Subcutaneous abdominal adipose tissue (tissue), 5 donors: ENCODE measurements at regions not wholly inside any gene's neighbourhood (a gene's known extent, or its start where the extent isn't known, plus 50 kb on each side); places are given as distances from the start of the nearest gene placed in this dataset.
"Not testable (repeated sequence)": the region's sequence is repeated elsewhere in the genome, so short reads cannot be mapped to it uniquely, and the experiment has no call there.

Experiments
- H3K27ac ChIP-seq: one replicate; pipeline ENCODE4 v1.7.0; 2013; ENCODE audit warnings: low read depth, mild to moderate bottlenecking, inconsistent platforms, low read length, moderate library complexity
- H3K27me3 ChIP-seq, 5 donors: one replicate each; pipeline ENCODE4 v1.7.0; 2013; ENCODE audit warnings: low read length in 5 of 5, inconsistent platforms in 1 of 5; ENCODE audit not compliant: control insufficient read depth in 5 of 5, insufficient read depth in 4 of 5
- H3K36me3 ChIP-seq, 5 donors: one replicate each; pipeline ENCODE4 v1.7.0; 2013; ENCODE audit warnings: low read length in 5 of 5; ENCODE audit not compliant: control insufficient read depth in 5 of 5, insufficient read depth in 5 of 5
- H3K4me1 ChIP-seq, 5 donors: one replicate each; pipeline ENCODE4 v1.7.0; 2013; ENCODE audit warnings: low read length in 5 of 5, mild to moderate bottlenecking in 3 of 5, moderate library complexity in 1 of 5; ENCODE audit not compliant: control insufficient read depth in 5 of 5, insufficient read depth in 5 of 5
- H3K4me3 ChIP-seq, 5 donors: one replicate each; pipeline ENCODE4 v1.7.0; 2013; ENCODE audit warnings: low read length in 5 of 5, low read depth in 1 of 5
- H3K9ac ChIP-seq, 5 donors: one replicate each; pipeline ENCODE4 v1.7.0; 2013; ENCODE audit warnings: low read length in 5 of 5, mild to moderate bottlenecking in 4 of 5, moderate library complexity in 3 of 5
- H3K9me3 ChIP-seq, 5 donors: one replicate each; pipeline ENCODE4 v1.7.0; 2013; ENCODE audit warnings: low read length in 5 of 5; ENCODE audit not compliant: control insufficient read depth in 5 of 5
- donor health status: healthy.
- donor health status: healthy.
- donor health status: healthy.
- donor health status: healthy.
- donor health status: healthy.

- Histone ChIP-seq H3K4me3 (no peak overlapping the region), H3K36me3 (no peaks in the 10 kb centered on the region), H3K9ac (no peak overlapping the region), H3K27me3 (no peaks in the 10 kb centered on the region), H3K9me3 (no peaks in the 10 kb centered on the region), H3K4me1 (no peaks in the 10 kb centered on the region), H3K27ac (no peak overlapping the region)
These were observed 104.8 kb downstream of the GJA1 start for GRCh38 chr6:121540210-121540609.

DNA sequence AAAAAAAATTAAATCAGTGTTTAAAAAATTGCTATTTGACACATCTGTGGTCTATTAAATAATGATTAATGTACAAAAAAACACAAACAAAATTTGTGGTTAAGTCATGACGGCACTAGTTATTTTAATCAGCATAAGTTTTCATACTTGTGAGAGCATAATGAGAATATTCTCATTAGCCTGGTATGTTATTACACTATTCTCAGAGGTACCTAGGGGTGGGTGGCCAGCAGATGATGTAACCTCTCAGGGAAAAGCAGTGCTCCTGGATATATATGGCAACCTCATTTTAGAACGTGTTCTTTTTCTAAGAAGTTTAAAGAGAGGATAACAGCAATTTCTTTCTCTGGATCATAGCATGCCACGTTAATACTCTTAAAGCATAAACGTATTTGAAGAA, 109.2 kb downstream of the GJA1 start:
- no peak overlapping the region for H3K27ac ChIP-seq
- H3K9me3 ChIP-seq = no peaks in the 10 kb centered on the region
- no peaks in the 10 kb centered on the region for H3K27me3 ChIP-seq
- H3K4me1 ChIP-seq = peaks cover 0 to 12% (median 0%) of the 10 kb centered on the region in 5 donors
- H3K4me3 ChIP-seq = no peak overlapping the region
- no peaks in the 10 kb centered on the region for H3K36me3 ChIP-seq
- H3K9ac ChIP-seq = no peak overlapping the region

- H3K9ac ChIP-seq = no peak overlapping the region
- peaks cover 0 to 12% (median 0%) of the 10 kb centered on the region in 5 donors for H3K4me1 ChIP-seq
- H3K36me3 ChIP-seq = no peaks in the 10 kb centered on the region
- peak overlapping the region; percentile 15 for H3K27ac ChIP-seq
- no peak overlapping the region for H3K4me3 ChIP-seq
- no peaks in the 10 kb centered on the region for H3K27me3 ChIP-seq
- no peaks in the 10 kb centered on the region for H3K9me3 ChIP-seq
These were observed 112.7 kb downstream of the GJA1 start for GRCh38 chr6:121548131-121548530.

GRCh38 chr6:121549736-121550135, 114.3 kb downstream of the GJA1 start:
- no peaks in the 10 kb centered on the region for H3K36me3 ChIP-seq
- no peak overlapping the region for H3K4me3 ChIP-seq
- no peak overlapping the region for H3K9ac ChIP-seq
- no peaks in the 10 kb centered on the region for H3K27me3 ChIP-seq
- H3K4me1 ChIP-seq = peaks cover 0 to 12% (median 0%) of the 10 kb centered on the region in 5 donors
- H3K9me3 ChIP-seq = no peaks in the 10 kb centered on the region
- no peak overlapping the region for H3K27ac ChIP-seq

DNA sequence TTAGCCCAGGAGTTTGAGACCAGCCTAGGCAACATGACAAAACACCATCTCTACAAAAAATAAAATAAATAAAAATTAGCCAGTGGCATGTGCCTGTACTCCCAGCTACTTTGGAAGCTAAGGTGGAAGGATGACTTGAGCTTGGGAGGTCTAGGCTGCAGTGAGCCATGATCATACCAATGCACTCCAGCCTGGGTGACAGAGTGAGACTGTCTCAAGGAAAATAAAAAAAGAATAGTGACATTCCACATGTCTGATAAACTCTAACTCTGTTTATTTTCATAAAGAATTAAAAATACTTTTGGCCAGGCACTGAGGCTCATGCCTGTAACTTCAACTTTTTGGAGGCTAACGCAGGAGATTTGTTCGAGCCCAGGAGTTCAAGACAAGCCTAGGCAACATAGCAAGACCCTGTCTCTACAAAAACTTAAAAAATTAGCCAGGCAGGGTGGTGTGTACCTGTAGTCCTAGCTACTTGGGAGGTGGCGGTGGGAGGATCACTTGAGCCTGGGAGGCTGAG, 115.1 kb downstream of the GJA1 start:
- H3K9ac ChIP-seq = no peak overlapping the region
- H3K4me3 ChIP-seq = no peak overlapping the region
- no peak overlapping the region for H3K27ac ChIP-seq
- H3K9me3 ChIP-seq = no peaks in the 10 kb centered on the region
- H3K4me1 ChIP-seq = peaks cover 0 to 12% (median 0%) of the 10 kb centered on the region in 5 donors
- no peaks in the 10 kb centered on the region for H3K36me3 ChIP-seq
- no peaks in the 10 kb centered on the region for H3K27me3 ChIP-seq

- Histone ChIP-seq H3K36me3 (no peaks in the 10 kb centered on the region), H3K9me3 (no peaks in the 10 kb centered on the region), H3K4me3 (no peak overlapping the region), H3K27me3 (no peaks in the 10 kb centered on the region), H3K4me1 (no peaks in the 10 kb centered on the region), H3K9ac (no peak overlapping the region), H3K27ac (no peak overlapping the region)
These were observed 119.8 kb downstream of the GJA1 start for GRCh38 chr6:121555201-121555600.

DNA sequence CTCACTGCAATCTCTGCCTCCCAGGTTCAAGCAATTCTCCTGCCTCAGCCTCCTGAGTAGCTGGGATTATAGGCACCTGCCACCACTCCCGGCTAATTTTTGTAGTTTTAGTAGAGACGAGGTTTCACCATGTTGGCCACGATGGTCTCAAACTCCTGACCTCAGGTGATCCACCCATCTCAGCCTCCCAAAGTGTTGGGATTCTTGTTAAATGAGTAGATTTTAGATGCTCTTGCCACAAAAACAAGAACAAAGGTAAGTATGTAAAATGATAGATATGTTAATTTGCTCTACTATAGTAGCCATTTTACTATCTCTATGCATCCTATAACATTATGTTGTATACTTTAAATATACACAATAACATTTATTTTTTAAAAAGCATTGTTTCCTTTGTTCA, 120.7 kb downstream of the GJA1 start:
- H3K36me3 ChIP-seq, H3K27ac ChIP-seq, H3K9me3 ChIP-seq, H3K27me3 ChIP-seq, H3K4me3 ChIP-seq, H3K9ac ChIP-seq, H3K4me1 ChIP-seq: not testable (repeated sequence)

DNA sequence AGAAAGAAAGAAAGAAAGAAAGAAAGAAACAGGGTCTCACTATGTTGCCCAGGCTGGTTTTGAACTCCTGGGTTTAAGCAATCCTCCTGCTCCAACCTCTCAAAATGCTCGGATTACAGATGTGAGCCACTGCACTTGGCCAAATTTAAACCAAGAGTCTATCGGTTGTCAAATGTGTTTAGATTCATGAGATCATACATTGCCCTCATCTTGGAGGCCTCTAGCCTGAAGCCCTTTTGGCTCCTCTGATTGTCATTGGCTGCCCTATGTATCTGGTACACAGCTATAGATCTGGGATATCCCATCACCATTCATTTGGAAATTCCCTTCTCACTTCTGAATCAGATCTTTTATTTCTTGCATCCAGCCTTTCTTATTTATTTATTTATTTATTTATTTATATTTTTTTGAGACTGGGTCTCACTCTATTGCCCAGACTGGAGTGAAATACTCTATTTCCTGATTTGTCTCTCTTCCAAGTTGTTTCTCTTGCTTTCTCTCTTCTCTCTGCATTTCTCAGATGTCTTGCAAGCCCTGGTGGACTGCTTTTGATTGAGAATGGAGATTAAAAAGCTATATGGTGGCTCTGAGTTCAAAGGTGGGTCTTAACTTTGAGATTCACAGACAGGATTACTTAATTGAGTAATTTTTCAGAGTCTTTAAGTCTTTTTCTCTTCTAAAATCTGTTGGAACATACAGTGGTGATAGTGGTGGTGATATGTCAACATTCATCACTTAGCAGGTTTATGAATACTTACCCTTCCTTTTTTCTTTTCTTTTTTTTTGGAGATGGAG, 121.9 kb downstream of the GJA1 start:
- Histone ChIP-seq H3K9ac (no peak overlapping the region), H3K4me3 (no peak overlapping the region), H3K9me3 (no peaks in the 10 kb centered on the region), H3K36me3 (no peaks in the 10 kb centered on the region), H3K4me1 (no peaks in the 10 kb centered on the region), H3K27ac (no peak overlapping the region), H3K27me3 (no peaks in the 10 kb centered on the region)

DNA sequence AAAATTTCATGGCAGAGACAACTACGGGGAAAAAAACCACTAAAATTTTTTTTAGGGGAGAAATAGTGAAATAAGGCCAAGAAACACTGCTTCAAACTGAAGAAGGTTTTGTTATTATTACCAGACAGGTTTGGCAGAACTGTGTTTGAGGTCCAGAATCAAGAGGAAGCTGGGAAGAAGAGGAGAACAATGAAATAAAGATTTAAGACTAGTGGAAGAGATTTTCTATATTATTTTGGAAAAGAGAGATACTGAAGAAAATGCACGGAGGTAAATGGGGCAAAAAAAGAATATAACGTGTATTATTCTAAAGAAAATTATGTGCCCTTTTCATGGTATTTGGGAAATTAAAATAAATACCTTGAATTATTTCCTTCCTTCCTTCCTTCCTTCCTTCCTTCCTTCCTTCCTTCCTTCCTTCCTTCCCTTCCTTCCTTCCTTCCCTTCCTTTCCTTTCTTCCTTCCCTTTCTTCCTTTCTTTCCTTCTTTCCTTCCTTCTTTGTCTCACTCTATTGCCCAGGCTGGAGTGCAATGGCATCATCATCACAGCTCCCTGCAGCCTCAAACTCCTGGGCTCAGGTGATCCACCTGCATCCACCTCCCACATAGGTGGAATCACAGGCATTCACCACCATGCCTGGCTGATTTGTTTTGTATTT, 124.3 kb downstream of the GJA1 start:
- Histone ChIP-seq H3K4me3 (no peak overlapping the region), H3K27me3 (no peaks in the 10 kb centered on the region), H3K4me1 (no peaks in the 10 kb centered on the region), H3K27ac (no peak overlapping the region), H3K9me3 (peaks cover under 1 to 11% (median 10%) of the 10 kb centered on the region in 5 donors), H3K9ac (no peak overlapping the region), H3K36me3 (no peaks in the 10 kb centered on the region)

DNA sequence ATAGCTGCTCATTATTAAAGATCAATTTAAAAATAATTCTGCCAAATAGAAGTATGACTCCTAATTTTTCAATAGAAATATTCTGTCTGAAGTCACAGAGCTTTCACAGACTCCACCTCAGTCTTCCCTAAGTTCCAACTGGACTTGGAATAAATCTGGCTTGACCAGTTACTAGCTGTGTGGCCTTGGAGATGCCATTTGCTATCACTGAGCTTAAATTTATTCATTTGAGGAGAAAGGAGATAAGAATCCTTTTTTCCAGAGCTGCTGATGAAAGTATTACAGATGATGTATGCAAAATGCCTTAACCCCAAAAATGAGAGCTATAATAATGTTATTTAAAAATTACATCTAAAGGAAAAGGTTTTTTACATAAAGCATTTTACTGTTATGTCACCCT, 125.0 kb downstream of the GJA1 start:
- no peak overlapping the region for H3K9ac ChIP-seq
- no peaks in the 10 kb centered on the region for H3K4me1 ChIP-seq
- no peaks in the 10 kb centered on the region for H3K27me3 ChIP-seq
- no peak overlapping the region for H3K27ac ChIP-seq
- H3K4me3 ChIP-seq = no peak overlapping the region
- peaks cover 3 to 18% (median 17%) of the 10 kb centered on the region in 5 donors for H3K9me3 ChIP-seq
- H3K36me3 ChIP-seq = no peaks in the 10 kb centered on the region
